ENCODE measurements at regions not wholly inside any gene's neighbourhood (a gene's known extent, or its start where the extent isn't known, plus 50 kb on each side); places are given as distances from the start of the nearest gene placed in this dataset.
"Not testable (repeated sequence)": the region's sequence is repeated elsewhere in the genome, so short reads cannot be mapped to it uniquely, and the experiment has no call there.

GRCh38 chr12:131634037-131634436 is 76.9 kb upstream of the SFSWAP start:
- H3K4me3 Mint-ChIP-seq (ENCODE audit: unreplicated experiment): no peak overlapping the region
- H3K4me1 Mint-ChIP-seq (ENCODE audit: unreplicated experiment): no peaks in the 10 kb centered on the region
- peaks cover 4% of the 10 kb centered on the region for H3K27me3 Mint-ChIP-seq (ENCODE audit: unreplicated experiment)
- no peaks in the 10 kb centered on the region for H3K9me3 Mint-ChIP-seq (ENCODE audit: unreplicated experiment)
- no peaks in the 10 kb centered on the region for H3K36me3 Mint-ChIP-seq (ENCODE audit: unreplicated experiment)
- no peak for DNase-seq (ENCODE audit: extremely low spot score, unreplicated experiment)
- H3K27ac Mint-ChIP-seq (ENCODE audit: unreplicated experiment): no peak overlapping the region
- TF ChIP-seq, protein P1, sequence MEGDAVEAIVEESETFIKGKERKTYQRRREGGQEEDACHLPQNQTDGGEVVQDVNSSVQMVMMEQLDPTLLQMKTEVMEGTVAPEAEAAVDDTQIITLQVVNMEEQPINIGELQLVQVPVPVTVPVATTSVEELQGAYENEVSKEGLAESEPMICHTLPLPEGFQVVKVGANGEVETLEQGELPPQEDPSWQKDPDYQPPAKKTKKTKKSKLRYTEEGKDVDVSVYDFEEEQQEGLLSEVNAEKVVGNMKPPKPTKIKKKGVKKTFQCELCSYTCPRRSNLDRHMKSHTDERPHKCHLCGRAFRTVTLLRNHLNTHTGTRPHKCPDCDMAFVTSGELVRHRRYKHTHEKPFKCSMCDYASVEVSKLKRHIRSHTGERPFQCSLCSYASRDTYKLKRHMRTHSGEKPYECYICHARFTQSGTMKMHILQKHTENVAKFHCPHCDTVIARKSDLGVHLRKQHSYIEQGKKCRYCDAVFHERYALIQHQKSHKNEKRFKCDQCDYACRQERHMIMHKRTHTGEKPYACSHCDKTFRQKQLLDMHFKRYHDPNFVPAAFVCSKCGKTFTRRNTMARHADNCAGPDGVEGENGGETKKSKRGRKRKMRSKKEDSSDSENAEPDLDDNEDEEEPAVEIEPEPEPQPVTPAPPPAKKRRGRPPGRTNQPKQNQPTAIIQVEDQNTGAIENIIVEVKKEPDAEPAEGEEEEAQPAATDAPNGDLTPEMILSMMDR (IDR thresholded peaks at IDR 0.05): no peak

DNA sequence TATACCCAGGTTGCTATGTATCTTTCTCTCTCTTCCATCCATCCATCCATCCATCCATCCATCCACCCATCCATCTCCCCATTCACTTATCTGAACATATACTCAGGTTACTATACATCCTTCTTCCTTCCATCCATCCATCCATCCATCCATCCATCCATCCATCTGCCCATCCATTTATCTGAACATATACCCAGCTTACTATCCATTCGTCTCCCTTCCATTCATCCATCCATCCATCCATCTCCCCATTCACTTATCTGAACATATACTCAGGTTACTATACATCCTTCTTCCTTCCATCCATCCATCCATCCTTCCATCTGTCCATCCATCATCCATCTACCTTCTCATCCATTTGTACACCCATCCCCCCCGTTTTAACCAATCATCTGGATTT is 75.9 kb upstream of the SFSWAP start:
- H3K4me3 Mint-ChIP-seq (ENCODE audit: unreplicated experiment); H3K27me3 Mint-ChIP-seq (ENCODE audit: unreplicated experiment); H3K36me3 Mint-ChIP-seq (ENCODE audit: unreplicated experiment); H3K9me3 Mint-ChIP-seq (ENCODE audit: unreplicated experiment); DNase-seq (ENCODE audit: extremely low spot score, unreplicated experiment); H3K4me1 Mint-ChIP-seq (ENCODE audit: unreplicated experiment); H3K27ac Mint-ChIP-seq (ENCODE audit: unreplicated experiment): not testable (repeated sequence)

- TF ChIP-seq, protein P1 (IDR thresholded peaks at IDR 0.05): no peak
- peaks cover 4% of the 10 kb centered on the region for H3K27me3 Mint-ChIP-seq (ENCODE audit: unreplicated experiment)
- no peaks in the 10 kb centered on the region for H3K36me3 Mint-ChIP-seq (ENCODE audit: unreplicated experiment)
- no peak for DNase-seq (ENCODE audit: extremely low spot score, unreplicated experiment)
- H3K4me1 Mint-ChIP-seq (ENCODE audit: unreplicated experiment): no peaks in the 10 kb centered on the region
- H3K9me3 Mint-ChIP-seq (ENCODE audit: unreplicated experiment): no peaks in the 10 kb centered on the region
- no peak overlapping the region for H3K4me3 Mint-ChIP-seq (ENCODE audit: unreplicated experiment)
- no peak overlapping the region for H3K27ac Mint-ChIP-seq (ENCODE audit: unreplicated experiment)
Measured at GRCh38 chr12:131635491-131636122, 75.3 kb upstream of the SFSWAP start.

DNA sequence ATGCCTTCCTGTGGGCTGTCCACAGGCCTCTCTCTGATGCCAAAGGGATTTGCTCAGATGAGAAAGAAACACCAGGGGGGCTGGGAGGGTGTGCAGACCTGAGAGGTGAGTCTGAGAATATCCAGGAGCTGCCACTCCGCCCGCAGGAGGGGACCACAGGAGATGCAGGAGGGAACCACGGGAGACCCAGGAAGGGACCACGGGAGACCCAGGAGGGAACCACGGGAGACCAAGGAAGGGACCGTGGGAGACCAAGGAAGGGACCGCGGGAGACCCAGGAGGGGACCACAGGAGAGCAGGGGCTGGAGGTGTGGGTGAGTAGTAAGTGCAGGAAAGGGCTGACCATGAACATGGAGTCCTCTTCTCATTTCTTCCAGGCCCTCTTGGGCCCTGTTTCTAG is 74.6 kb upstream of the SFSWAP start:
- no peak for DNase-seq (ENCODE audit: extremely low spot score, unreplicated experiment)
- TF ChIP-seq, protein P1 (IDR thresholded peaks at IDR 0.05): no peak
- peaks cover 4% of the 10 kb centered on the region for H3K27me3 Mint-ChIP-seq (ENCODE audit: unreplicated experiment)
- H3K9me3 Mint-ChIP-seq (ENCODE audit: unreplicated experiment): no peaks in the 10 kb centered on the region
- H3K4me3 Mint-ChIP-seq (ENCODE audit: unreplicated experiment): no peak overlapping the region
- H3K4me1 Mint-ChIP-seq (ENCODE audit: unreplicated experiment): no peaks in the 10 kb centered on the region
- no peak overlapping the region for H3K27ac Mint-ChIP-seq (ENCODE audit: unreplicated experiment)
- H3K36me3 Mint-ChIP-seq (ENCODE audit: unreplicated experiment): no peaks in the 10 kb centered on the region

- H3K27ac Mint-ChIP-seq (ENCODE audit: unreplicated experiment): no peak overlapping the region
- H3K4me3 Mint-ChIP-seq (ENCODE audit: unreplicated experiment): no peak overlapping the region
- H3K4me1 Mint-ChIP-seq (ENCODE audit: unreplicated experiment): no peaks in the 10 kb centered on the region
- TF ChIP-seq, protein P1 (IDR thresholded peaks at IDR 0.05): no peak
- no peaks in the 10 kb centered on the region for H3K9me3 Mint-ChIP-seq (ENCODE audit: unreplicated experiment)
- H3K27me3 Mint-ChIP-seq (ENCODE audit: unreplicated experiment): peaks cover 4% of the 10 kb centered on the region
- H3K36me3 Mint-ChIP-seq (ENCODE audit: unreplicated experiment): no peaks in the 10 kb centered on the region
- DNase-seq (ENCODE audit: extremely low spot score, unreplicated experiment): no peak
Measured at GRCh38 chr12:131636940-131637750, 73.7 kb upstream of the SFSWAP start.
